ENCODE measurements at regions not wholly inside any gene's neighbourhood (a gene's known extent, or its start where the extent isn't known, plus 50 kb on each side); places are given as distances from the start of the nearest gene placed in this dataset.
A peak's percentile ranks its signal among the peaks of the same experiment; 100 is the strongest.

- RAD21 ChIA-PET (ENCODE audit: unreplicated experiment) = interaction anchor here (0.9 to 1.2 kb wide), 3 partner anchors 14 to 620 kb away, joined by 3 to 5 read pairs (median 3); no protein-coding TSS in a partner anchor
- H3K9ac ChIP-seq (ENCODE audit: control insufficient read depth, insufficient read depth, low read length) = no peak overlapping the region
- no peaks in the 10 kb centered on the region for H4K20me1 ChIP-seq (ENCODE audit: control insufficient read depth, insufficient read depth)
- BruUV-seq (replicated peaks) = no TSS peak
- H3K27me3 ChIP-seq (replicated peaks in 1 of 2; ENCODE audit: control insufficient read depth in 2 of 2, insufficient read depth in 2 of 2, low read length in 1 of 2) = no peaks in the 10 kb centered on the region
- H3K79me2 ChIP-seq (ENCODE audit: control insufficient read depth, insufficient read depth, low read length) = no peaks in the 10 kb centered on the region
- CTCF ChIA-PET = interaction anchor here (0.7 to 3.5 kb wide), 17 partner anchors 8 to 578 kb away, joined by 3 to 17 read pairs (median 4); no protein-coding TSS in a partner anchor
- WGBS (ENCODE audit: insufficient coverage, insufficient replicate concordance, low lambda C conversion rate, missing lambda C conversion rate) = 27% methylated on average over 11 of the region's 11 CpGs
- no peak overlapping the region for H3K4me3 ChIP-seq
- no peak overlapping the region; the same call in 1 of the 2 replicates for H3K4me2 ChIP-seq (ENCODE audit: control insufficient read depth, insufficient read depth)
- peak overlapping the region; percentile 26; the same call in 1 of the 2 replicates for H2AFZ ChIP-seq (ENCODE audit: control insufficient read depth, low read depth, low read length)
- no peaks in the 10 kb centered on the region for H3K9me3 ChIP-seq (replicated peaks; ENCODE audit: control insufficient read depth, insufficient read depth, low read length)
- in situ Hi-C loops (cut with MboI) (no loop called here), intact Hi-C loops (cut with micrococcal nuclease; ENCODE audit: unreplicated experiment) (loop anchor here (2.0 kb wide), 1 partner anchor 111 kb away; no protein-coding TSS in a partner anchor)
- ATAC-seq (peak; percentile 75), DNase-seq (ENCODE audit: low read depth, low spot score) (no peak), FAIRE-seq (no peak)
- H3K27ac ChIP-seq (ENCODE audit: control insufficient read depth, insufficient read depth) = no peak overlapping the region
- no peaks in the 10 kb centered on the region for H3K4me1 ChIP-seq (ENCODE audit: control insufficient read depth, insufficient read depth, low read length)
- no peaks in the 10 kb centered on the region for H3K36me3 ChIP-seq (ENCODE audit: control insufficient read depth in 2 of 2, insufficient read depth in 2 of 2, low read length in 1 of 2)
- POLR2A ChIA-PET = no interaction called here
- SMC1A ChIA-PET (ENCODE audit: uncharacterized antibody, unreplicated experiment) = interaction anchor here (0.9 to 1.5 kb wide), 5 partner anchors 12 to 142 kb away, joined by 3 to 5 read pairs (median 3); no protein-coding TSS in a partner anchor
- TF ChIP-seq RELB (IDR thresholded peaks at IDR 0.05; ENCODE audit: low read depth) (no peak), RBBP5 (conservative IDR thresholded peaks at IDR 0.05) (no peak), SMC3 (IDR thresholded peaks at IDR 0.05; ENCODE audit: borderline replicate concordance, low read length) (peak; percentile 36; the same call in 1 of the 2 replicates), BACH1 (IDR thresholded peaks at IDR 0.05; ENCODE audit: borderline replicate concordance) (no peak), RAD21 (IDR thresholded peaks at IDR 0.05; ENCODE audit: insufficient read depth, low read depth, low read length) (peak; percentile 76), REST (IDR thresholded peaks at IDR 0.05; ENCODE audit: low read depth, low read length) (no peak), IKZF2 (IDR thresholded peaks at IDR 0.05) (no peak), RAD51 (IDR thresholded peaks at IDR 0.05) (no peak), ZBTB11 (CRISPR knock-in tag; IDR thresholded peaks at IDR 0.05) (no peak), EP300 (IDR thresholded peaks at IDR 0.05; ENCODE audit: borderline replicate concordance in 1 of 2, control insufficient read depth in 1 of 2, low read depth in 2 of 2, low read length in 2 of 2) (no peak), CTCF (IDR thresholded peaks at IDR 0.05 in 2 of 3, conservative IDR thresholded peaks at IDR 0.05 in 1 of 3; ENCODE audit: control insufficient read depth in 2 of 3, extremely low read depth in 1 of 3, insufficient read depth in 1 of 3, low read depth in 3 of 3, low read length in 3 of 3) (peak; percentile 60 to 88 (median 84))
Measured at GRCh38 chr5:102561894-102562760, 63.3 kb upstream of the SLCO6A1 start.

Measured in GM12878 (cell line).